Mucosa of descending colon (tissue), 3 donors: ENCODE measurements at regions not wholly inside any gene's neighbourhood (a gene's known extent, or its start where the extent isn't known, plus 50 kb on each side); places are given as distances from the start of the nearest gene placed in this dataset.

Experiments
- ATAC-seq: fragments of 200-7000 bp; cut with Tn5 transposase; one replicate; pipeline ENCODE4 v1.9.1; 2020; ENCODE audit warnings: mild to moderate bottlenecking, moderate library complexity
- DNase-seq, 3 donors: peaks; one replicate each; pipeline ENCODE4 v3.0.0-alpha.2; 2020
- H3K36me3 ChIP-seq: fragments of 200-600 bp; one replicate; pipeline ENCODE4 v1.8.0; 2021; ENCODE audit warnings: low read depth, mild to moderate bottlenecking
- H3K4me1 ChIP-seq: fragments of 200-600 bp; one replicate; pipeline ENCODE4 v1.8.0; 2021; ENCODE audit warnings: low read depth, mild to moderate bottlenecking
- H3K4me3 ChIP-seq: fragments of 200-600 bp; one replicate; pipeline ENCODE4 v1.8.0; 2021; ENCODE audit warnings: mild to moderate bottlenecking
- H3K9me3 ChIP-seq: fragments of 200-600 bp; one replicate; pipeline ENCODE4 v1.8.0; 2021; ENCODE audit warnings: mild to moderate bottlenecking
- CTCF ChIP-seq: fragments of 200-600 bp; IDR thresholded peaks from one replicate; pipeline ENCODE4 v1.8.0; 2022; ENCODE audit warnings: antibody characterized with exemption, mild to moderate bottlenecking
- intact Hi-C, 2 donors: fragments of 100-400 bp; cut with DNase I in 1 of 2; cut with micrococcal nuclease in 1 of 2; formaldehyde crosslinking; loops; one replicate each; pipeline versions ENCODE4 v1.11.0 to v1.11.1; 2022; cut with DNase I, micrococcal nuclease
- donor health status: DM: no; HTN: no; CAD: no; lungs with moderate emphysema.
- donor health status: DM: no; HTN: no; CAD: no.
- donor health status: DM: no; HTN: yes; CAD: no.

GRCh38 chr3:124277144-124277890 lies 285.4 kb upstream of the ROPN1 start:
- DNase-seq, result peak in 2 of 3 donors; percentile 36 to 57
- peak; percentile 55 for ATAC-seq
- Histone ChIP-seq H3K4me3 (no peak overlapping the region), H3K36me3 (no peaks in the 10 kb centered on the region), H3K9me3 (no peaks in the 10 kb centered on the region), H3K4me1 (peaks cover 25% of the 10 kb centered on the region)
- intact Hi-C loops, result no loop called here
- no peak for TF ChIP-seq CTCF

- H3K36me3 ChIP-seq, result no peaks in the 10 kb centered on the region
- H3K4me1 ChIP-seq, result peaks cover 10% of the 10 kb centered on the region
- DNase-seq, result peak in 1 of 3 donors; percentile 66
- H3K9me3 ChIP-seq, result no peaks in the 10 kb centered on the region
- TF ChIP-seq CTCF, result peak; percentile 19
- no peak overlapping the region for H3K4me3 ChIP-seq
- peak; percentile 71 for ATAC-seq
- intact Hi-C loops, result no loop called here
Observed at GRCh38 chr3:124281453-124282316, 289.8 kb upstream of the ROPN1 start.

GRCh38 chr3:124282751-124283651 lies 291.1 kb upstream of the ROPN1 start:
- ATAC-seq (peak; percentile 9), DNase-seq (no peak)
- Histone ChIP-seq H3K4me3 (no peak overlapping the region), H3K9me3 (no peaks in the 10 kb centered on the region), H3K4me1 (no peaks in the 10 kb centered on the region), H3K36me3 (no peaks in the 10 kb centered on the region)
- no peak for TF ChIP-seq CTCF
- intact Hi-C loops, result no loop called here

- Histone ChIP-seq H3K4me1 (no peaks in the 10 kb centered on the region), H3K36me3 (no peaks in the 10 kb centered on the region), H3K4me3 (no peak overlapping the region), H3K9me3 (no peaks in the 10 kb centered on the region)
- no peak for DNase-seq
- no peak for TF ChIP-seq CTCF
- ATAC-seq, result no peak
- intact Hi-C loops, result no loop called here
Observed at GRCh38 chr3:124283652-124284023, 291.7 kb upstream of the ROPN1 start.

GRCh38 chr3:124288996-124289395 lies 297.1 kb upstream of the ROPN1 start:
- Histone ChIP-seq H3K4me3 (no peak overlapping the region), H3K36me3 (no peaks in the 10 kb centered on the region), H3K9me3 (no peaks in the 10 kb centered on the region), H3K4me1 (peaks cover 5% of the 10 kb centered on the region)
- ATAC-seq, result no peak
- no peak for TF ChIP-seq CTCF
- intact Hi-C loops, result no loop called here
- DNase-seq, result no peak
